HEK293T (cell line): ENCODE measurements at regions not wholly inside any gene's neighbourhood (a gene's known extent, or its start where the extent isn't known, plus 50 kb on each side); places are given as distances from the start of the nearest gene placed in this dataset.

Experiments
- ARNT ChIP-seq: fragments of 450-650 bp; IDR thresholded peaks from 2 replicates; pipeline ENCODE4 v1.6.1; 2017; ENCODE audit warnings: mild to moderate bottlenecking
- BHLHE40 ChIP-seq: fragments of 450-650 bp; IDR thresholded peaks from 2 replicates; pipeline ENCODE4 v1.6.1; 2016; ENCODE audit warnings: mild to moderate bottlenecking, moderate library complexity, borderline replicate concordance
- CTBP1 ChIP-seq: fragments of 450-650 bp; IDR thresholded peaks from 2 replicates; pipeline ENCODE4 v1.6.1; 2016; ENCODE audit warnings: borderline replicate concordance
- ELF4 ChIP-seq: fragments of 450-650 bp; IDR thresholded peaks from 2 replicates; pipeline ENCODE4 v1.6.1; 2017; ENCODE audit warnings: antibody characterized with exemption
- FOXA1 ChIP-seq: fragments of 450-650 bp; IDR thresholded peaks from 2 replicates; pipeline ENCODE4 v1.6.1; 2016; ENCODE audit warnings: mild to moderate bottlenecking
- FOXK2 ChIP-seq: fragments of 450-650 bp; IDR thresholded peaks from 2 replicates; pipeline ENCODE4 v1.6.1; 2016; ENCODE audit warnings: mild to moderate bottlenecking
- FOXM1 ChIP-seq: fragments of 450-650 bp; IDR thresholded peaks from 2 replicates; pipeline ENCODE4 v1.6.1; 2017; ENCODE audit warnings: mild to moderate bottlenecking, borderline replicate concordance
- HDGF ChIP-seq: fragments of 450-650 bp; IDR thresholded peaks from 2 replicates; pipeline ENCODE4 v1.6.1; 2017; ENCODE audit warnings: antibody characterized with exemption, borderline replicate concordance
- L3MBTL2 ChIP-seq: fragments of 450-650 bp; conservative IDR thresholded peaks from 2 replicates; pipeline ENCODE4 v1.6.1; 2016; ENCODE audit warnings: mild to moderate bottlenecking
- LEF1 ChIP-seq: fragments of 450-650 bp; IDR thresholded peaks from 2 replicates; pipeline ENCODE4 v1.6.1; 2017; ENCODE audit warnings: mild to moderate bottlenecking, borderline replicate concordance
- SP1 ChIP-seq: fragments of 450-650 bp; IDR thresholded peaks from 2 replicates; pipeline ENCODE4 v1.6.1; 2017
- TARDBP ChIP-seq: fragments of 450-650 bp; IDR thresholded peaks from 2 replicates; pipeline ENCODE4 v1.6.1; 2016
- ZNF384 ChIP-seq: fragments of 450-650 bp; IDR thresholded peaks from 2 replicates; pipeline ENCODE4 v1.6.1; 2016
- TF ChIP-seq, protein P1 (sequence below): fragments of 450-650 bp; IDR thresholded peaks from 2 replicates; pipeline ENCODE4 v1.6.1; 2016

DNA sequence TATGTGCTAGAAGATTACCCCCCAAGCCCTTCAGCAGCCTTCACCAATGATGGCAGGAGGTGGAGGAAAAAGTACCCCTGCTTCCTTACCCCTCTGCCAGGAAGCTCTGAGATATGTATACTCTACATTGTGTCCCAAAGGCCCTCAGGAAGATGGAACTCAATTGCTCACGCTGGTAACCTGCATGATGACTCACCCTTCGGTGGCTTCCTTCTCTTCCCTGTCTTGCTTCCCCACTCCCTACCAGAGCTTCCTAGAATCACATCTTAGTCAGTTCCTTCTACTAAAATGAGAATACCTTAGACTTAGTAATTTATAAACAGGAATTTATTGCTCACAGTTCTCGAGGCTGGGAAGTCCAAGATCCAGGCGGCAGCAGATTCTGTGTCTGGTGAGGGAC is 405.6 kb downstream of the TYW1 start:
- no peak for TF ChIP-seq BHLHE40
- no peak for TF ChIP-seq ARNT
- no peak for TF ChIP-seq ELF4
- TF ChIP-seq FOXM1 = no peak
- TF ChIP-seq TARDBP = no peak
- no peak for TF ChIP-seq SP1
- TF ChIP-seq FOXA1 = no peak
- TF ChIP-seq CTBP1 = no peak
- no peak for TF ChIP-seq FOXK2
- no peak for TF ChIP-seq L3MBTL2
- TF ChIP-seq ZNF384 = no peak
- no peak for TF ChIP-seq LEF1
- TF ChIP-seq HDGF = no peak
- TF ChIP-seq, protein P1, sequence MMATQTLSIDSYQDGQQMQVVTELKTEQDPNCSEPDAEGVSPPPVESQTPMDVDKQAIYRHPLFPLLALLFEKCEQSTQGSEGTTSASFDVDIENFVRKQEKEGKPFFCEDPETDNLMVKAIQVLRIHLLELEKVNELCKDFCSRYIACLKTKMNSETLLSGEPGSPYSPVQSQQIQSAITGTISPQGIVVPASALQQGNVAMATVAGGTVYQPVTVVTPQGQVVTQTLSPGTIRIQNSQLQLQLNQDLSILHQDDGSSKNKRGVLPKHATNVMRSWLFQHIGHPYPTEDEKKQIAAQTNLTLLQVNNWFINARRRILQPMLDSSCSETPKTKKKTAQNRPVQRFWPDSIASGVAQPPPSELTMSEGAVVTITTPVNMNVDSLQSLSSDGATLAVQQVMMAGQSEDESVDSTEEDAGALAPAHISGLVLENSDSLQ = no peak
